GM19043 (cell line): ENCODE measurements at regions not wholly inside any gene's neighbourhood (a gene's known extent, or its start where the extent isn't known, plus 50 kb on each side); places are given as distances from the start of the nearest gene placed in this dataset.

Experiments used
- ATAC-seq: cut with Tn5 transposase; IDR thresholded peaks from one replicate; pipeline ENCODE4 v1.9.1; 2021; ENCODE audit warnings: low read depth; ENCODE audit not compliant: unreplicated experiment

DNA sequence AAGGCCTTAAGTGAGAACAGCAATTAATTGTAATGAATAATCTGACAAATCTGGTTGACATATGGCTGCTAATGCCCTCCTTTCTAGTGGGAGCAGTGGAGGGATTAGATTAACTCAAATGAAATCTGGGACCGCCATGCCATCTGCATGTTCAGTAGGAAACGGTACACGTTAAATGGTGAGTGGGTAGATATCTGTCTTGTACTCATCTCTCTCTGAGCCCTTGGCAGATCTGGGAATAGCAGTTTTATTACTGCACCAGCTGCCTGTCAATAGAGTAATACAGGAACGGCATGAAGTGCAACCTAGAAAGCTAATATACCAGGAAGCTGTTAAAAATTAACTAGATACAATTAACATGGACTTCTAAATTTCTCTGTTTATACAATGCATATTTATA, 258.8 kb downstream of the GPD2 start:
- ATAC-seq, result no peak

DNA sequence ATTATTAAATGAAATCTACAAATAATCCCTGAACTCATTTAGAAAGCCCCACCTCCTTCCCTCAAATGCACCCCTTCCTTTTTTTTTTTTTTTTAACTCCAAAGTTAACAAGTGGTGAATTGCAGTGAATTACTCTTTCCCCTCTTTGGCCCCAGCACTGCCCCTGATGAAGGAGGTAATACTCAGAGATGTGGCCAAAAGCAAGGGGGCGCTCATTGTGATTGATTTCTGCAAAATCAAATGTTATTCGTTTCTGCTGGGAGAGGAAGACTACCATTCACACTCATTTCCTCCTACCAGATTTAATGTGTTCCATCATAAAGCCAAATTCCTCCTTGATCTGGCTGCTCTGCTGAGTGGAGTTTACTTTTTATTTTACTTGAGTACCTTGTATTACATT, 259.4 kb downstream of the GPD2 start:
- ATAC-seq, result no peak

DNA sequence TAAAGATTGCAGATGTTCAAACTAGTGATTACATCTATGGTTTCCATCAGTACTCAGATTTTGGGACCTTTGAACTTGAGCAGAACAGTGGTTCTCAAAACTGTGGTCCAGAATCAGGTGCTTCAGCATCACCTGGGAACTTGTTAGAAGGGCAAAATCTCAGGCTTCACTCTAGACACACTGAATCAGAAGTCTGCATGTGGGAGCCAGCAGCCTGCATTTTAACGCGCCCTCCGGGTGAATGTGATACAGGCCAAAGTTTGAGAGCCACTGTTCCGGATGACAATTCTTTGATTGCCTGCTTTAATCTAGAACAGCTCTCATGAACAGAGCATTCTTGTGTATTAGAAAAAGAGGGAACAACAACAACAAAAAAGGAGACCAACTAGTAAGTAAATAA, 261.7 kb downstream of the GPD2 start:
- no peak for ATAC-seq

DNA sequence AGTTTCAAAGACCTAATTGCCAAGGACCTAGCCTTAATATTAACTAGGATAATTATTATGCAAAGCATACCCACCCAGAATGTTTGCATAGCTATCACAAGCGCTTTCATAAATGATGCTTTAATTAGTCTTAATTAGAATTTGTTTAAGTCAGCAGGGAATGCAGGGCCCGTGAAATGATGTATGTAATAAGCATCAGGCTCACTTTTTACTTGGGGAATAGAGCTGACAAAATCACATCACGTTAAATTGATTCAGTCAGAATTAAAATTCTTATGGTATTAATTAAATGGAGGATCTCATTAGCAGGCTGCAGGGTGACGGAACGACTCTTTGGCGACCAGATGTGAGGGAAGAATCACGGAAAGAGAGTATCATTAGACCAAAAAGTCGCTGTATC, 264.5 kb downstream of the GPD2 start:
- no peak for ATAC-seq

DNA sequence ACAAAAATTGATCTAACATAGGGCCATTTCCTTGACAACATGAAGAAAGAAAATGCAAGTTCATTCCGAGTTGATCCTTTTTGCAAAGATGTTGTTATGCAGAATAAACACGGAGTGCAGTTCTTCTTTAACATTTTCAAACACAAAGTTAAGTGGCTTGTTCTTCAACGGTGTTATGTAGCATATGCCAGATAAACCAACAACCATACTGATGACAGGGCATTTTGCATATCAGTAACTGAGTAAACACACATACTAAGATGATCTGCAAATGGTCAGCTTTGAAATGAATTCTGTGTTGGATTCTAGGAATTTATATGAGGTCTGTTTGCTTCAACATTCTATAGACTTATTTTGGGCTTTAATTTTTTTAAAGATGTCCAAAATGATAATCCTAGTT, 266.4 kb downstream of the GPD2 start:
- ATAC-seq, result no peak

DNA sequence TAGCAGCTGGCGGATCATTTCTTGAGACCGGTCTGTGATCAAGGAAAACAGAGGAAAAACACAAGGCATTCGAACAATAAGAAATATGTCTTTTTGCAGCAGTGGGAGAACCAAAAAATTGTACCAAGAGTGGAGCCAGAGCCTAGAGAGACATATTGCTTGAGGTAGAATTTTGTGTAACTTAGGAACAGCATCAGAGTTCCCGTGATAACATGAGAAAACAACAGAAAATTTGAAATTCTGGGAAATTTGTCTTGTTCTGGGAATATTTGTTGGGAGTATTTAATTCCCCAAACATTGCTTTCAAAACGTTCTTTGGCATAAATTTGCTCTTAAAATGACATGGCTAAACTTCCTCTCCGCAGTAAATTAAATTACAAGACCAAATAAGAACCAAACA, 267.5 kb downstream of the GPD2 start:
- ATAC-seq, result no peak

DNA sequence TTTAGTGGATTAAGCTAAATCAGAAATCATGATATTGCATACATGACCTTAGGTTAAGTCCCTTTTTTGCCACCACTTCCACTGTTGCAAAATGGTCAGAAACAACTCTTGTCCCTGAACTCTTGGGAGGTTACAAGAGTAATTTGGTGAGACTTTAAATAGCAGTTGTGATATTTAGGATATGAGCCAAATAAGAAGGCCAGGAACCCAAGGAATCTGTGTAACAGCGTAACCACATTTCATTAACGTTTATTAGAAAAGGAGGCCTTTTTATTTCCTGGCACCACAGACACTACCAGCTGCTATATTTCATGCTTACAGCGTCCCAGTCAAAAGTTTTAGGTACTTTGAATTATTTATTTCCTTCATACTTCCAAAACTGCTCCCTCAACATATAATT, 268.0 kb downstream of the GPD2 start:
- no peak for ATAC-seq

DNA sequence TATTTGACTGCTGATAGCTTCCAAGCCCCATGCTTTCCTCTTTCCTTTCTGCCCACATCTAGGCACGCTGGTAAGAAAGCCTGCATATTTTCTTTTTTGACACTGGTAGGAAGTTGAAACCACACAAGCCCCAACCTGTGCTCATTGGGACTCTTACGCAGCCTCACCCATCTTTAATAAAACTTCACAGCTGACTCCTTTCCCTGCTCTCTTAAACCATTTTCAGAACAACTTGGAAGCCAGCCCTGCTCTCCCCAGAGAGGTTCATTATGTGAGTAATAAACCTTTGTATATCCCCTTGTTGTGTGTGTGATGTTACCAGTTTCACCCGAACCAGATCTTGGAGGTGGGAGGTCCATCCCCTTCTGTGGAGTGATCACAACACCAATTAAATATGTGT, 268.4 kb downstream of the GPD2 start:
- ATAC-seq, result no peak

DNA sequence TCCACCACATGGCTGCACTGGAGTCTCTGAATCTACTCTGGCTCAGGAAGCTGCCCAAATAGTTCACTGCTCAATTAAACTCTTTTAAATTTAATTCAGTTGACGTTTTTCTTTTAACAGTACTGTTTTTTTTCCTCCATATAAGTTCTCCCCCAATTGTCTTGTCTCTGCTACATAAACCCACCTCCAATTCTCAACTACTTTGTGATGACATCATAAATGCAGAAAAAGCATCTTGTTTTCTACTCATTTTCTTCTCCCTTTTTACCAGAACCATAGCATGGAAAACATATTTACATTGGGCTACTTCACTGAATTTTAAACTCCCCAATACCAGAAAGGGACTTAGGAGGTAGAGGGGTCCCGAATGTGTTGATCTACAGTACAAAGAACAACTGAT, 270.4 kb downstream of the GPD2 start:
- ATAC-seq, result no peak

DNA sequence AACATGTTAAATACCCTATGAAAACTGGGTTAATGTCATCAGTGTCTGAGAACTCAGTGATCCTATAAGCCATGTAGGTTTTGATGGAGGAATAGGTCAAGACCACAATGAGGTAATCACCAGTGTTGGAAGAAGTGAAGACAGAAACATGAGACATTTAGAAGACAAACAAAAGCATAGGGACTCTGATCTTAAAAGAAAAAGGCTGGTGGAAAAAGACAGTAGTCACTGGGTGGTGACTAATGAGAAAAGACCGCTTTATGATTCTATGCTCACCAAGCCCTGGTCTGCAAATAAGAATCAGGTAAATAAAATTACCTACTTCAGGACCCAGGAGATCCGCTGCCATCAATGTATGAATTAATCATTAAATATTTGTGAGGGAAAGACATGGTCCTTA, 271.9 kb downstream of the GPD2 start:
- no peak for ATAC-seq

DNA sequence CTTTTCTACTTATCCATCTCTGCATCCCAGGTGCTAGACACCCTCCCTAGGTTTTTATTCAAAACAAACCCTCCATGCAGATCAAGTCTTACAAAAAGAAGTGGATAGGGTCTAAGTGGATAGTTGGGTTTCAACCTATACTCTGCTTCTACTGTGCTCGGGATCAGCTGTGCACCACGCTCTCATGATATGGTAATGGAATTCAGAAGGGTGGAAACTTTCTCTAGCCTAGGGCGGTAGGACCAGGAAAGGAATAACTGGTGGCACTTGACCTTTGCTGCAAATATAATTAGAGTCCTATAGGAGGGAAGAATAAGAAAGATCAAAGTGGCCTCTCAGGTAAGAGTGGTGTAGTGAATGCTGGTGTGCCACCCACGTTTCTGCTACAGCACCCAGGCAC, 272.9 kb downstream of the GPD2 start:
- no peak for ATAC-seq

DNA sequence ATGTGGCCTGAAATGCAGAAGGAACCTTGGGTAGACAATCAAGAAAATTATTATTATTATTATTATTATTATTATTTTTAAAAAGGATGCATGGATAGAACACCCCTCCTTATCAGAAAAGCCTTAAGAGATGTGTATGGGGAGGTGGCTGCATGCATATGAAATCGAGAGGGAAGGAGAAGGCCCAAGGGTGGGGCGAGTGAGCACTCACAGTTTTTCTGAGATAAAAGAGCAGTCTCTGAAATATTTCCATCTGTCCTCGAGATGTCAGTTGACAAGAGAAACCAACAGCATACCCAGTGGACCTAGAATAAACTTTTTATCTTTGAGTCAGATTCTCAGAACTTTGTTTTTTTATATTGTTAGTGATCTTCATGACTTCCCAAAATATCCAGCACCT, 282.9 kb downstream of the GPD2 start:
- no peak for ATAC-seq

DNA sequence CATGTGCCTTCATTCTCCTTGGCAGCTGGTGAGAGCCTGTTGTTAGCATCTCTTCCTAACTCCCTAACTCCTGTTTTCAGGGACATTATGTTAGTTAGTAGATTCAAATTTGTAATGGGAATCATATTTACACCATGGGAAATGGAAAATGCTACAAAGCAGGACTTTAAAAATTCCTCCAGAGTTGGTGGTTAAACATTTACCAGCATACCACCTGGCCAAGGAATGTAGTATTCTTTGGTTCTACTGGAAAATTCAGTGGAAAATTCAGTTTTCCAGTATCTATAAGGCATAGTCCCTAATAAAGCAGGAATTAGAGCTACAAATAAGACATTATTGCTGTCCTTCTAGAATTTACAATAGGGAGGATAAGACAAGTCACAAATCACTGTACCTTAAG, 291.7 kb downstream of the GPD2 start:
- no peak for ATAC-seq

DNA sequence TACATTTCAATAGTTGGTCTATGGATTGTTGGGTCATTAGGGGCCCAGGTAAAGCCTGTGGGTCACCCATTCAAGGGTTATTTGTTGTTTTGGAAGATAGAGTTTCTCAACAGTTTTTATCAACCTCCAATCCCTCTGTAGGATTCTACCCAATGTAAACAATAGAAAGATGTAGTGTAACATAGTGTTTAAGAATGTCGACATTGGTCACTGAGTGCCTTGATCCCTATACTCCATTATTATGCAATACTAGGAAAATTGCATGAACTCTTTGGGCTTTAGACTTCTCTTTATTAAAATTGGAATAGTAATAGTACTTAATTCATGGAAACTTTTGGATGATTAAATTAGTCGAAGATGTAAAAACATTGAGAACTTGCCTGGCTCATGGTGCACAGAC, 292.1 kb downstream of the GPD2 start:
- ATAC-seq, result no peak

DNA sequence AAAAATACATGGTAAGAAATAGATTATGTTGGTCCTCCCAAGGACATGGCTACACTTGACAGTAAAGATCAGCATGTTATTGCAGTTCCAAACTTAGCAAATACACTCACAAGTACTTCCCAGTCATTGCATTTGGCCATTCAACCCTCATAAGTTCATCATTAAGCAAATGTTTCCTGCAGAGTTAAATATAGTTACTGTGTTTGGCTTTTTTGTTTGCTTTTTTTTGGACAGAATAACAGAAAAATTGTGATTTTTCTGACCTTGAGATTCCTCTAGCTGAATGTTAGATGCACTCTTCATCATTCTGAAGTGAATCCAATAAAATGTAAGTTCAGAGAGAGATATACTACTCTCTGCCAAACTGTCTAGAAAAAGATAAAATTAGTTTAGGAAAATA, 295.3 kb downstream of the GPD2 start:
- ATAC-seq, result no peak

DNA sequence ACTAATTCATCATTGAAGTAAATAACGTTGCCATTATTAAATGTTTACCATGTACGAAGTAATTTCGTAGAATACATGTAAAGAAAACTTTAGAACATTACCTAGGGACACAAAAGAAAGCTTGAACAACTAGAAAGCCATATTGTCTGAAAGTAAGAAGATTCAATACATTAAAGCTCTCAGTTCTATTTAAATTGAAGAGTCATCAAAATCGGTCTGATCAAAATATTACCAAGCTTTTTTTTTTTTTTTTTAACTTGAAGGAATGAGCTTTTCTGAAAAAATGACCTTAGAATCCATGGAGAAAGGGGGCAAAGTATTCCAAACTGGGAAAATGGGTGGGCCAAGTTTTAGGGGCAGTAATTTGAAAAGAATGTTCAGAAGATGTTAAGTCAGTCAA, 300.8 kb downstream of the GPD2 start:
- no peak for ATAC-seq

DNA sequence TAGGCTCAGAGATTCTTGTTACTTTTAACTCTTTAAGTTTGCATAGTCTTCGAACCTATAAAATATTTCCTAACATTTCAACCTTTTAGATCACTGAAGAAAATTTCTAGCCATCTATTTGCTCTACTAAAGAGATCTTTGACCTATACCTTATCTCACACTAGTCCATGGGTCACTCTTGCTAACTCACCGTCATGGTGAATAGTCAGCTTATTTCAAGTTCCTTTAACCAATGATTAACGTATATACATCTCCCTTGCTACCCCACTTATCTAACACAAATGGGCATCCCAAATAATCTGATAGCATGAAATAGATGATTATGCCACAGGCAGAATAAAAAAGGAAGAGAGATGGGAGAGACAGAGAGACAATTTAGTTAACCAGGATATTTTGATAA, 303.1 kb downstream of the GPD2 start:
- ATAC-seq, result no peak

DNA sequence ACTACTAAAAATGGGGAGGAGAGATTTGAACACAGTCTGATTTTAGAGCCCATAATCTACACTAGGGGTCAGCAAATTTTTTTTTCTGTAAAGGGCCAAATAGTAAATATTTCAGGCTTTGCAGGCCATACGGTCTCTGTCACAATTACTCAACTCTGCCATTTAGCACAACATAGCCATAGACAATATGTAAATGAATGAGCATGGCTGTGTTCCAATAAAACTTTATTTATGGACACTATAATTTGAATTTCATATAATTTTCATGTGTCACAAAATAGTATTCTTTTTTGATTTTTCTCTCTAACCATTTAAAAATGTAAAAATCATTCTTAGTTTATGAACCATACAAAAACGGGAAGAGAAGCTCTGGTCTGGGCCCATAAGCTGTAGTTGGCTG, 309.4 kb downstream of the GPD2 start:
- no peak for ATAC-seq

DNA sequence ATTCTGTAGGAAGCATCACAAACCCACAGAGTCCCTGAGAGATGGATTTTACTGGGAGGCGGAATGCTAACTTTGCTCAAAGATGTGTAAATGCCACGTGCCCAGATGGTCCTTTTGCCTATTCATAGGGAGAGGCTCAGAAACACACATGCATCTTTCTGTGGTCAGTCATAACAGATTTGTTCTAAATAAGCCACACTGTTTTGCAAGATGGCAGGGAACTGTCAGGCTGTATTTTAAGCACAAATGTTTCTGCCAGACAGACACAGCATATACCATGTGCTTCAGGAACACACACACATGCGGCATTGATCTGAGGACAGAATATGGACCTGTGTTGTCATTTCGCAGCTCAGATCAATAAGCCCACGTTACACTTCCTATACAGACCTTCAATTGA, 312.0 kb downstream of the GPD2 start:
- no peak for ATAC-seq

DNA sequence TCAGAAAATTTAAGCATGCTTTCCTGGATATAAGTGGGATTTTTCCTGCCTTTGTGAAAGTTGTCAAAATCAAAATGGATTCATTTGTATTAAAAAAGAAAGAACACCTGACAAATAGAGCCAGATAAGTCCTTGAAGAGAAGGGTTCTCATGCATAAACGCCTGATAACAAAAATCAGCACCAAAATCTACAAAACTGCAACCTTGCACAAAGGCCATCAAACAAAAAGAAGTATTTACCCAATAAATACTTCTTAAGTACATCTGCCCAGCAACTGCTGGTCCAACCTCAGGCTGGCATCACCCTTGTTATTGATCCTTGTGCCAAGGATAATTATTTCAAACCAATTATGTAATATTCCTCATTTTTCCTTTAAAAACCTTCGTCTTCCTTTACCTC, 315.9 kb downstream of the GPD2 start:
- no peak for ATAC-seq

DNA sequence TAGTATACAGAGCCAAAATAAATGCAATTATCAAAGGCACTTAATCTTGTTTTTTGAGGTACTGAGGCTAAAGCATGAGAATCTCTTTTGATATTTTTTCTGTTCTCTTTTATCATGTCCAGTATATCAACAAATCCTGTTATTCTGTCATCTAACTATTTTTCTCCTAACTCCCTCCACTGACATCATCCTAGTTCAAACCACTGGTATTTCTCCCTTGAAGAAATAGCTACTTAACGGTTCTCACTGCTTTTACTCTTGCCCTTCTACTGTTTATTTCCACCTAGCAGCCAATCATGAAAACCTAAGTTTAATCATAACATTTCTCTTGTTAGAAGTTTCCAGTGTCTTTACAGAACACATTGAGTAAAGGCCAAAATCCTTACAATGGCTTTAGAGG, 317.6 kb downstream of the GPD2 start:
- ATAC-seq, result no peak

DNA sequence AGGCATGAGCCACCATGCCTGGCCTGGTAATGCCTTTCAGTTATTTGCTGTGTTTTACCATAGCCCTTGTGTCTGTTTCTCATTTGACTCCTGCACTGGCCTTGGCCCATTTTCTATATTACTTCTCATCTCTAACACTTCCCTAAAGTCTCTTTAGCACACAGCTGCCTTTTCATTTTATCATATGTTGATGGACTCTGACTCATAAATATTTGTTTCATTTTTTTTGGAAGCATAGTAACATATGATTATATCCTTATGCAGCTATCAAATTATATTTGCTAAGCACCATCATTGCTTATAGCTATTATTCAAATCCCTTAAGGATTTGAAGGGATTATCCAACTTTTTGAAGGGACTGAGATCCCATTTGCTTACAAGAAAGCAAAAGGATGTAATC, 320.3 kb downstream of the GPD2 start:
- ATAC-seq, result no peak

DNA sequence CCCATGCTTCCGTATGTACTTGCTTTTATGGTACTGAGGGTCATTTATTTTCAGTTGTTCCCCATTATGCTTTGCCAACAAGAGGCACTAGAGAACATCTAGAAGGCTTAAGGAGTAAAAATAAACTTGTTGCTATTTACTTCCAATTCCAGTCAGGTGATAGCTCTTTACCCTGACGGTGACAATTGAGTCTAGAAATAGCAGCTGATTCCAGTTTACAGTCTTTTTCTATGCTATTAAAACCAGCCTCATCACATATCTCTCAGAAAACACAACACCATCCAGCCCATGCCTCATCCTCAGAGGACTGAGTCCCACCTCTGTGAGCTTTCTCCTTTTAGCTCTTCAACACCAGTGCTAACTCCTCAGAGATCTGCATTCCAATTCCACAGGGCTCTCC, 327.0 kb downstream of the GPD2 start:
- no peak for ATAC-seq

DNA sequence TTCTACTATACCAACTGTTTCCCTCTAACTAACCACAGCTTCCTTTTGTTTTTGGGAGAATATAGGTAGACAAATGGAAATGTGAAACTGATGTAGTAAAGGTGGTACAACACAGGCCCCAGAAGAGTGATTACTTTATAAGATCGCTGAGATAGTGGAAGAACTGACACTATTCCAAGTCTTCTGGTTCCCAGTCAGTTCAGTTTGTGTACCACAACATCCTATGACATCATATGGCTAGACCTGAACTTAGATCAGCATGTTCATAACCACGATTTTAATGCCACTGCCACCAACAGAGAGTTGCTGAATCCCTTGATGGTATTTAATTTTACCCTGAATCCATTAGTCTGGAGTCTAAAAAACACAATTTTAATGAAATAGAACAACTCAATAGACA, 328.9 kb downstream of the GPD2 start:
- ATAC-seq, result no peak
